HEK293 (cell line): ENCODE measurements at regions not wholly inside any gene's neighbourhood (a gene's known extent, or its start where the extent isn't known, plus 50 kb on each side); places are given as distances from the start of the nearest gene placed in this dataset.

Experiments used
- CTCF ChIA-PET: fragments of 350-600 bp; formaldehyde crosslinking; extraction: SDS; loops from one replicate; lab custom pipeline; 2021; ENCODE audit warnings: antibody characterized with exemption; lab: Yijun Ruan, JAX
- POLR2A ChIA-PET: fragments of 300-600 bp; formaldehyde crosslinking; extraction: SDS; loops from one replicate; lab custom pipeline; 2020; ENCODE audit warnings: antibody characterized with exemption, inconsistent platforms; lab: Yijun Ruan, JAX
- H3K27ac ChIP-seq: fragments of 200-500 bp; sonication (Bioruptor generic); 2 replicates; pipeline ENCODE4 v1.5.1; 2014; ENCODE audit warnings: low read depth, low read length, control low read depth, inconsistent platforms; ENCODE audit errors: extremely low read depth
- H3K36me3 ChIP-seq, 2 experiments: fragments of 200-500 bp in 1 of 2; sonication (Bioruptor generic) in 1 of 2; 1 replicate in 1 of 2; 2 replicates in 1 of 2; pipeline ENCODE4 v1.5.1; 2014 to 2017; ENCODE audit warnings: inconsistent platforms in 2 of 2, low read length in 2 of 2; ENCODE audit not compliant: control insufficient read depth in 2 of 2, insufficient read depth in 1 of 2
- H3K4me1 ChIP-seq: fragments of 200-500 bp; sonication (Bioruptor generic); 2 replicates; pipeline ENCODE4 v1.5.1; 2014; ENCODE audit warnings: mild to moderate bottlenecking, low read length, inconsistent platforms; ENCODE audit not compliant: control insufficient read depth, insufficient read depth
- H3K4me3 ChIP-seq: 2 replicates; pipeline ENCODE4 v1.5.1; 2011; ENCODE audit warnings: low read depth, mild to moderate bottlenecking, control low read depth, low read length, moderate library complexity
- H3K9me3 ChIP-seq: fragments of 200-500 bp; sonication (Bioruptor generic); 2 replicates; pipeline ENCODE4 v1.5.1; 2014; ENCODE audit warnings: low read depth, low read length, inconsistent platforms; ENCODE audit not compliant: control insufficient read depth, insufficient read depth
- BCL11A ChIP-seq: fragments of 450-650 bp; formaldehyde crosslinking; IDR thresholded peaks from 2 replicates; pipeline ENCODE4 v1.5.1; 2016; ENCODE audit warnings: low read depth, missing biosample characterization, missing genetic modification characterization
- IKZF3 ChIP-seq: fragments of 450-650 bp; IDR thresholded peaks from 2 replicates; pipeline ENCODE4 v1.5.0; 2018; ENCODE audit warnings: missing biosample characterization, mild to moderate bottlenecking, missing genetic modification characterization, moderate library complexity
- MEIS1 ChIP-seq: sonication (generic); formaldehyde crosslinking; IDR thresholded peaks from 2 replicates; pipeline ENCODE4 v1.8.1; 2022; ENCODE audit warnings: missing genetic modification reagents, mild to moderate bottlenecking, borderline replicate concordance
- MYNN ChIP-seq: fragments of 450-650 bp; formaldehyde crosslinking; IDR thresholded peaks from 2 replicates; pipeline ENCODE4 v1.5.1; 2016; ENCODE audit warnings: missing biosample characterization, missing genetic modification characterization, borderline replicate concordance
- PBX3 ChIP-seq: sonication (generic); formaldehyde crosslinking; IDR thresholded peaks from 2 replicates; pipeline ENCODE4 v1.8.1; 2022; ENCODE audit warnings: mild to moderate bottlenecking, moderate library complexity, missing genetic modification reagents
- PRDM1 ChIP-seq: fragments of 450-650 bp; formaldehyde crosslinking; IDR thresholded peaks from 2 replicates; pipeline ENCODE4; 2016; ENCODE audit warnings: missing biosample characterization, missing genetic modification characterization
- ZBTB10 ChIP-seq: fragments of 450-650 bp; formaldehyde crosslinking; IDR thresholded peaks from 2 replicates; pipeline ENCODE4 v1.5.1; 2016; ENCODE audit warnings: missing biosample characterization, missing genetic modification characterization
- ZBTB26 ChIP-seq: fragments of 450-650 bp; formaldehyde crosslinking; optimal IDR thresholded peaks from 2 replicates; pipeline ENCODE3; 2016; ENCODE audit warnings: missing biosample characterization, mild to moderate bottlenecking, missing genetic modification characterization
- ZBTB48 ChIP-seq: fragments of 450-650 bp; formaldehyde crosslinking; IDR thresholded peaks from 2 replicates; pipeline ENCODE4 v1.5.1; 2016; ENCODE audit warnings: missing biosample characterization, missing genetic modification characterization
- ZIC2 ChIP-seq: fragments of 450-650 bp; formaldehyde crosslinking; IDR thresholded peaks from 2 replicates; pipeline ENCODE4 v1.5.1; 2016; ENCODE audit warnings: missing biosample characterization, missing genetic modification characterization
- ZNF146 ChIP-seq: fragments of 450-650 bp; formaldehyde crosslinking; IDR thresholded peaks from 2 replicates; pipeline ENCODE4 v1.5.1; 2016; ENCODE audit warnings: missing biosample characterization, missing genetic modification characterization
- ZNF148 ChIP-seq: fragments of 450-650 bp; formaldehyde crosslinking; IDR thresholded peaks from 2 replicates; pipeline ENCODE4 v1.5.0; 2017; ENCODE audit warnings: missing biosample characterization, missing genetic modification characterization, borderline replicate concordance
- ZNF175 ChIP-seq: fragments of 450-650 bp; formaldehyde crosslinking; IDR thresholded peaks from 2 replicates; pipeline ENCODE4 v1.5.1; 2016; ENCODE audit warnings: missing biosample characterization, missing genetic modification characterization
- ZNF202 ChIP-seq: fragments of 450-650 bp; formaldehyde crosslinking; IDR thresholded peaks from 2 replicates; pipeline ENCODE4 v1.5.1; 2016; ENCODE audit warnings: missing biosample characterization, missing genetic modification characterization, borderline replicate concordance
- ZNF221 ChIP-seq: fragments of 450-650 bp; formaldehyde crosslinking; IDR thresholded peaks from 2 replicates; pipeline ENCODE4 v1.5.1; 2017; ENCODE audit warnings: missing biosample characterization, missing genetic modification characterization, borderline replicate concordance
- ZNF23 ChIP-seq: fragments of 450-650 bp; formaldehyde crosslinking; IDR thresholded peaks from 2 replicates; pipeline ENCODE4 v1.5.1; 2016; ENCODE audit warnings: missing biosample characterization, missing genetic modification characterization, borderline replicate concordance
- ZNF274 ChIP-seq, 2 experiments: fragments of 200-500 bp in 1 of 2; fragments of 450-650 bp in 1 of 2; sonication (Bioruptor generic) in 1 of 2; formaldehyde crosslinking in 1 of 2; IDR thresholded peaks; 2 replicates each; pipeline versions ENCODE4 v1.5.1 to v1.6.1; 2014 to 2016; ENCODE audit warnings: borderline replicate concordance in 1 of 2, inconsistent platforms in 1 of 2, low read length in 1 of 2, missing biosample characterization in 1 of 2, missing genetic modification characterization in 1 of 2
- ZNF292 ChIP-seq: fragments of 450-650 bp; formaldehyde crosslinking; IDR thresholded peaks from 2 replicates; pipeline ENCODE4 v1.5.1; 2016; ENCODE audit warnings: low read depth, missing biosample characterization, missing genetic modification characterization, borderline replicate concordance
- ZNF366 ChIP-seq: fragments of 450-650 bp; formaldehyde crosslinking; conservative IDR thresholded peaks from 2 replicates; pipeline ENCODE4 v1.5.1; 2016; ENCODE audit warnings: missing biosample characterization, missing genetic modification characterization
- ZNF529 ChIP-seq: fragments of 450-650 bp; formaldehyde crosslinking; IDR thresholded peaks from 2 replicates; pipeline ENCODE4 v1.5.1; 2017; ENCODE audit warnings: missing genetic modification characterization, missing biosample characterization; ENCODE audit not compliant: insufficient replicate concordance
- ZNF548 ChIP-seq: fragments of 450-650 bp; formaldehyde crosslinking; IDR thresholded peaks from 2 replicates; pipeline ENCODE4 v1.5.1; 2016; ENCODE audit warnings: missing biosample characterization, missing genetic modification characterization
- ZNF664 ChIP-seq: fragments of 450-650 bp; formaldehyde crosslinking; IDR thresholded peaks from 2 replicates; pipeline ENCODE4 v1.5.1; 2016; ENCODE audit warnings: missing biosample characterization, missing genetic modification characterization
- ZNF677 ChIP-seq: fragments of 450-650 bp; IDR thresholded peaks from 2 replicates; pipeline ENCODE4 v1.5.0; 2018; ENCODE audit warnings: missing biosample characterization, mild to moderate bottlenecking, missing genetic modification characterization, moderate library complexity
- ZNF692 ChIP-seq: fragments of 450-650 bp; formaldehyde crosslinking; IDR thresholded peaks from 2 replicates; pipeline ENCODE4 v1.5.1; 2016; ENCODE audit warnings: missing biosample characterization, missing genetic modification characterization
- ZNF791 ChIP-seq: fragments of 450-650 bp; formaldehyde crosslinking; IDR thresholded peaks from 2 replicates; pipeline ENCODE4 v1.5.1; 2016; ENCODE audit warnings: missing biosample characterization, missing genetic modification characterization
- ZSCAN4 ChIP-seq: fragments of 450-650 bp; formaldehyde crosslinking; IDR thresholded peaks from 2 replicates; pipeline ENCODE4 v1.5.1; 2017; ENCODE audit warnings: missing biosample characterization, missing genetic modification characterization

- peaks cover 10% of the 10 kb centered on the region for H3K4me1 ChIP-seq
- no peak overlapping the region for H3K27ac ChIP-seq
- no peaks in the 10 kb centered on the region for H3K9me3 ChIP-seq
- ChIA-PET POLR2A (no interaction called here), CTCF (no interaction called here)
- H3K4me3 ChIP-seq = no peak overlapping the region
- H3K36me3 ChIP-seq = no peaks in the 10 kb centered on the region
- TF ChIP-seq ZNF202 (tag by site-specific recombination) (no peak), MYNN (tag by site-specific recombination) (no peak), IKZF3 (tag by site-specific recombination) (no peak), ZNF529 (no peak), ZNF664 (tag by site-specific recombination) (no peak), MEIS1 (no peak), ZNF548 (no peak), ZBTB26 (tag by site-specific recombination) (no peak), PRDM1 (tag by site-specific recombination) (no peak), PBX3 (CRISPR knock-in tag) (no peak), ZBTB10 (tag by site-specific recombination) (no peak), ZSCAN4 (no peak), ZNF146 (tag by site-specific recombination) (no peak), ZNF677 (tag by site-specific recombination) (no peak), ZIC2 (tag by site-specific recombination) (no peak), ZNF366 (tag by site-specific recombination) (no peak), ZNF175 (tag by site-specific recombination) (no peak)
These were observed 145.6 kb downstream of the SCARB1 start for GRCh38 chr12:124718036-124718435.

GRCh38 chr12:124717318-124717717 lies 146.3 kb downstream of the SCARB1 start:
- Histone ChIP-seq H3K27ac (no peak overlapping the region), H3K36me3 (no peaks in the 10 kb centered on the region), H3K9me3 (no peaks in the 10 kb centered on the region), H3K4me3 (no peak overlapping the region), H3K4me1 (peaks cover 10% of the 10 kb centered on the region)
- ChIA-PET CTCF (interaction anchor here (0.6 kb wide), 1 partner anchor 167 kb away, joined by 4 read pairs; no protein-coding TSS in a partner anchor), POLR2A (no interaction called here)
- no peak for TF ChIP-seq ZNF692 (tag by site-specific recombination)
- no peak for TF ChIP-seq ZNF274 (IDR thresholded peaks at IDR 0.05; ENCODE audit: low read length)
- no peak for TF ChIP-seq ZNF274 (tag by site-specific recombination; IDR thresholded peaks at IDR 0.05; ENCODE audit: borderline replicate concordance)
- TF ChIP-seq BCL11A = no peak
- no peak for TF ChIP-seq ZBTB48 (tag by site-specific recombination)
- TF ChIP-seq ZNF221 (tag by site-specific recombination) = no peak
- no peak for TF ChIP-seq ZNF202 (tag by site-specific recombination)
- no peak for TF ChIP-seq ZNF148 (tag by site-specific recombination)
- no peak for TF ChIP-seq ZNF292 (tag by site-specific recombination)
- TF ChIP-seq ZNF23 (tag by site-specific recombination) = no peak
- TF ChIP-seq ZNF791 (tag by site-specific recombination) = no peak
